ENCODE measurements at regions not wholly inside any gene's neighbourhood (a gene's known extent, or its start where the extent isn't known, plus 50 kb on each side); places are given as distances from the start of the nearest gene placed in this dataset.

DNA sequence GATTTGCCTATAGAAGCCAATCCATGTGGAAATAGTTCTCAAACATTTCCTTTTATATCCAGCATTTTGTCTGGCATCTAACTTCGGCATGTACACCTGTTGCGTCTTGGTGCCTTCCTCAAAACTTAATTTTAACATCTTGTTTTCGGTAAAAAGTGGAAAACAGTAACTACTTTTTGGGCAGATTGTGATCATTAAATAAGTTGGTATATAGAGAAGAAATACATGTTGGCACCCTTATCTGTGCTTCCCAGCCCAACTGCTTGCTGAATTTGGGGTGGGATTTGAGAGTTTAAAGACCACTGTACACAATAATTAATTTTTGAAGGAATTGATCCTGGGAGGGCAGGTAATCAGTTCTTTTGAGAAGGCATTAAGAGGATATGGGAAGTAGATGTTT, 566.8 kb downstream of the PDCD6IP start:
- DNase-seq (ENCODE audit: low read depth, low spot score) (no peak), FAIRE-seq (no peak), ATAC-seq (no peak)
- ChIA-PET SMC1A (ENCODE audit: uncharacterized antibody, unreplicated experiment) (no interaction called here), CTCF (no interaction called here), RAD21 (ENCODE audit: unreplicated experiment) (no interaction called here), POLR2A (no interaction called here)
- Histone ChIP-seq H2AFZ (ENCODE audit: control insufficient read depth, low read depth, low read length) (no peak overlapping the region), H3K36me3 (ENCODE audit: control insufficient read depth in 2 of 2, insufficient read depth in 2 of 2, low read length in 1 of 2) (no peaks in the 10 kb centered on the region), H3K4me1 (ENCODE audit: control insufficient read depth, insufficient read depth, low read length) (peaks cover 9% of the 10 kb centered on the region), H3K9me3 (replicated peaks; ENCODE audit: control insufficient read depth, insufficient read depth, low read length) (no peaks in the 10 kb centered on the region; the same call in 2 of the 3 replicates), H3K27me3 (replicated peaks in 1 of 2; ENCODE audit: control insufficient read depth in 2 of 2, insufficient read depth in 2 of 2, low read length in 1 of 2) (no peaks in the 10 kb centered on the region), H3K79me2 (ENCODE audit: control insufficient read depth, insufficient read depth, low read length) (no peaks in the 10 kb centered on the region), H4K20me1 (ENCODE audit: control insufficient read depth, insufficient read depth) (no peaks in the 10 kb centered on the region), H3K4me3 (no peak overlapping the region), H3K4me2 (ENCODE audit: control insufficient read depth, insufficient read depth) (no peak overlapping the region), H3K9ac (ENCODE audit: control insufficient read depth, insufficient read depth, low read length) (no peak overlapping the region), H3K27ac (ENCODE audit: control insufficient read depth, insufficient read depth) (no peak overlapping the region)
- TF ChIP-seq GATAD2B (conservative IDR thresholded peaks at IDR 0.05; ENCODE audit: low read depth): no peak
- intact Hi-C loops (cut with micrococcal nuclease; ENCODE audit: unreplicated experiment) (no loop called here), in situ Hi-C loops (cut with MboI) (no loop called here)
- WGBS (ENCODE audit: insufficient coverage, insufficient replicate concordance, low lambda C conversion rate, missing lambda C conversion rate): 83% methylated on average over 3 of the region's 3 CpGs
- no TSS peak for BruUV-seq (replicated peaks)

DNA sequence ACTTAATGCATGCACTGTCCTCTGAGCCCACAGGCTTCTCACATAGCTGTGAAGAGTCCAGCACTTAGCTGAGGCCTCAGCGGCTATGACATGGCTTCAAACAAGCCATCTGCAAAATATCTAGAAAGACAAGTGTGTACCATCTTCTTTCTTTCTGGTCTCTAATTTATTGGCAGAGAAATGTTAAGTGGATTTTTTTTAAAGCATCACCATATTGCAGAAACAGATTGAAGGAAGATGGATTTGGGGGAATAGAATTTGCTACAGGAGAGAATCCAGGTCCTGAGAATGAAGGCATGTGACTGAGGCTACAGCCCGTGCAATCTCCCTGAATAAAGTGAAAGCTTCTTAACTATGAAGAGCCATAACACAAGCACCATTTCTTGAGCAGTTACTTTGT, 567.3 kb downstream of the PDCD6IP start:
- ChIA-PET POLR2A (no interaction called here), RAD21 (ENCODE audit: unreplicated experiment) (no interaction called here), CTCF (no interaction called here), SMC1A (ENCODE audit: uncharacterized antibody, unreplicated experiment) (no interaction called here)
- Histone ChIP-seq H3K9me3 (replicated peaks; ENCODE audit: control insufficient read depth, insufficient read depth, low read length) (no peaks in the 10 kb centered on the region; the same call in 2 of the 3 replicates), H3K9ac (ENCODE audit: control insufficient read depth, insufficient read depth, low read length) (no peak overlapping the region), H3K4me3 (no peak overlapping the region), H3K27ac (ENCODE audit: control insufficient read depth, insufficient read depth) (no peak overlapping the region), H2AFZ (ENCODE audit: control insufficient read depth, low read depth, low read length) (no peak overlapping the region), H3K4me1 (ENCODE audit: control insufficient read depth, insufficient read depth, low read length) (peaks cover 9% of the 10 kb centered on the region), H3K36me3 (ENCODE audit: control insufficient read depth in 2 of 2, insufficient read depth in 2 of 2, low read length in 1 of 2) (no peaks in the 10 kb centered on the region), H3K4me2 (ENCODE audit: control insufficient read depth, insufficient read depth) (no peak overlapping the region), H3K27me3 (replicated peaks in 1 of 2; ENCODE audit: control insufficient read depth in 2 of 2, insufficient read depth in 2 of 2, low read length in 1 of 2) (no peaks in the 10 kb centered on the region), H4K20me1 (ENCODE audit: control insufficient read depth, insufficient read depth) (no peaks in the 10 kb centered on the region), H3K79me2 (ENCODE audit: control insufficient read depth, insufficient read depth, low read length) (no peaks in the 10 kb centered on the region)
- 47% methylated on average over 2 of the region's 2 CpGs for WGBS (ENCODE audit: insufficient coverage, insufficient replicate concordance, low lambda C conversion rate, missing lambda C conversion rate)
- BruUV-seq (replicated peaks): no TSS peak
- DNase-seq (ENCODE audit: low read depth, low spot score): no peak
- FAIRE-seq: no peak
- in situ Hi-C loops (cut with MboI): no loop called here
- intact Hi-C loops (cut with micrococcal nuclease; ENCODE audit: unreplicated experiment): no loop called here
- ATAC-seq: no peak
- TF ChIP-seq ATF7 (IDR thresholded peaks at IDR 0.05; ENCODE audit: low read depth) (no peak), EZH2 (IDR thresholded peaks at IDR 0.05; ENCODE audit: borderline replicate concordance, control insufficient read depth, low read depth, low read length) (no peak), ESRRA (IDR thresholded peaks at IDR 0.05; ENCODE audit: low read length) (no peak), CHD2 (IDR thresholded peaks at IDR 0.05; ENCODE audit: borderline replicate concordance, low read depth, low read length) (no peak), CBX3 (IDR thresholded peaks at IDR 0.05; ENCODE audit: borderline replicate concordance, low read depth) (no peak), HDAC6 (IDR thresholded peaks at IDR 0.05; ENCODE audit: unreplicated experiment) (no peak), TBL1XR1 (IDR thresholded peaks at IDR 0.05; ENCODE audit: low read depth, low read length) (no peak), CEBPB (IDR thresholded peaks at IDR 0.05; ENCODE audit: borderline replicate concordance in 1 of 2, low read depth in 2 of 2, low read length in 2 of 2) (no peak), IKZF2 (IDR thresholded peaks at IDR 0.05) (no peak), PAX8 (IDR thresholded peaks at IDR 0.05) (no peak), ZNF622 (IDR thresholded peaks at IDR 0.05) (no peak), POLR2AphosphoS2 (IDR thresholded peaks at IDR 0.05; ENCODE audit: low read depth, low read length) (no peak), NFXL1 (IDR thresholded peaks at IDR 0.05; ENCODE audit: borderline replicate concordance) (no peak)
- TF ChIP-seq, protein P1, sequence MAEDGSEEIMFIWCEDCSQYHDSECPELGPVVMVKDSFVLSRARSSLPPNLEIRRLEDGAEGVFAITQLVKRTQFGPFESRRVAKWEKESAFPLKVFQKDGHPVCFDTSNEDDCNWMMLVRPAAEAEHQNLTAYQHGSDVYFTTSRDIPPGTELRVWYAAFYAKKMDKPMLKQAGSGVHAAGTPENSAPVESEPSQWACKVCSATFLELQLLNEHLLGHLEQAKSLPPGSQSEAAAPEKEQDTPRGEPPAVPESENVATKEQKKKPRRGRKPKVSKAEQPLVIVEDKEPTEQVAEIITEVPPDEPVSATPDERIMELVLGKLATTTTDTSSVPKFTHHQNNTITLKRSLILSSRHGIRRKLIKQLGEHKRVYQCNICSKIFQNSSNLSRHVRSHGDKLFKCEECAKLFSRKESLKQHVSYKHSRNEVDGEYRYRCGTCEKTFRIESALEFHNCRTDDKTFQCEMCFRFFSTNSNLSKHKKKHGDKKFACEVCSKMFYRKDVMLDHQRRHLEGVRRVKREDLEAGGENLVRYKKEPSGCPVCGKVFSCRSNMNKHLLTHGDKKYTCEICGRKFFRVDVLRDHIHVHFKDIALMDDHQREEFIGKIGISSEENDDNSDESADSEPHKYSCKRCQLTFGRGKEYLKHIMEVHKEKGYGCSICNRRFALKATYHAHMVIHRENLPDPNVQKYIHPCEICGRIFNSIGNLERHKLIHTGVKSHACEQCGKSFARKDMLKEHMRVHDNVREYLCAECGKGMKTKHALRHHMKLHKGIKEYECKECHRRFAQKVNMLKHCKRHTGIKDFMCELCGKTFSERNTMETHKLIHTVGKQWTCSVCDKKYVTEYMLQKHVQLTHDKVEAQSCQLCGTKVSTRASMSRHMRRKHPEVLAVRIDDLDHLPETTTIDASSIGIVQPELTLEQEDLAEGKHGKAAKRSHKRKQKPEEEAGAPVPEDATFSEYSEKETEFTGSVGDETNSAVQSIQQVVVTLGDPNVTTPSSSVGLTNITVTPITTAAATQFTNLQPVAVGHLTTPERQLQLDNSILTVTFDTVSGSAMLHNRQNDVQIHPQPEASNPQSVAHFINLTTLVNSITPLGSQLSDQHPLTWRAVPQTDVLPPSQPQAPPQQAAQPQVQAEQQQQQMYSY (CRISPR knock-in tag; IDR thresholded peaks at IDR 0.05): no peak
- TF ChIP-seq, protein P2, sequence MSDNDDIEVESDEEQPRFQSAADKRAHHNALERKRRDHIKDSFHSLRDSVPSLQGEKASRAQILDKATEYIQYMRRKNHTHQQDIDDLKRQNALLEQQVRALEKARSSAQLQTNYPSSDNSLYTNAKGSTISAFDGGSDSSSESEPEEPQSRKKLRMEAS (IDR thresholded peaks at IDR 0.05; ENCODE audit: low read depth, low read length): no peak
